H7 (cell line): ENCODE measurements at regions not wholly inside any gene's neighbourhood (a gene's known extent, or its start where the extent isn't known, plus 50 kb on each side); places are given as distances from the start of the nearest gene placed in this dataset.

ENCODE experiments used
- DNase-seq: peaks from one replicate; pipeline ENCODE4 v3.0.0; 2012
- H3K27me3 ChIP-seq: 2 replicates; pipeline ENCODE4 v1.6.0; 2011; ENCODE audit warnings: mild to moderate bottlenecking, low read length; ENCODE audit not compliant: control insufficient read depth, insufficient read depth
- H3K36me3 ChIP-seq: replicated peaks from 2 replicates; pipeline ENCODE4 v1.5.1; 2011; ENCODE audit warnings: low read length; ENCODE audit not compliant: control insufficient read depth, insufficient read depth
- H3K4me3 ChIP-seq: 2 replicates; pipeline ENCODE4 v1.5.1; 2011; ENCODE audit warnings: low read depth, mild to moderate bottlenecking, control low read depth, low read length, moderate library complexity; ENCODE audit not compliant: insufficient read depth

- DNase-seq, result no peak
- Histone ChIP-seq H3K4me3 (no peak overlapping the region), H3K27me3 (no peaks in the 10 kb centered on the region), H3K36me3 (no peaks in the 10 kb centered on the region)
Observed at GRCh38 chr11:115572551-115572950, 68.3 kb upstream of the CADM1 start.

DNA sequence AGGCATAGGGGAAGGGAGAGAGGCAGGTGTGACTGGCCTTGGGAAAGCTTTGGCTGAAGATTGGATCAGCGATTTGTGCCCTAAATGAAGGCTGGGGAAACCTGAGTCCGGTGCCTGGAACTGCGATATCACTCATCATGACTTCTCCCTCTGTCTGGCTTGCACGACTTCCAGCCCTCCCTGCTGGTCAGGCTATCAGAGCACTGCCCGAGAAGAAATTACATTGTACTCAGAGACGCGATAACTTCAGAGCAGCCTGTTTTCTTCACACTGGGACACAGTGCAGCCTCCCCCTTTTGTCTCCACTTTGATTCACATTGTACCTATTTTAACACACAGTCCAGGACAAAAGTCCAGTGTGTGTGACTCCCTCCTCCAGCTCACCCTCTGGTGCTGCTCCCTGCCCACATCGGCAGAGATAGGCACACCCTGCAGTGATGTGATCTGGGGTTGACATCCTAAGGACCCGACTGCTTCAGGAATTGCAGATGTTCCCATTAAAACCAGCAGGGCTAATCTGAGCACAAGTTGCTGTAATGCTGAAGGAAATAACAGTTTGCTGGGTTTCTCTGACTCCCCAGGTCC, 62.1 kb upstream of the CADM1 start:
- H3K36me3 ChIP-seq, result no peaks in the 10 kb centered on the region
- DNase-seq, result no peak
- H3K4me3 ChIP-seq, result no peak overlapping the region
- H3K27me3 ChIP-seq, result no peaks in the 10 kb centered on the region; the same call in 1 of the 2 replicates

GRCh38 chr11:115564851-115565250, 60.6 kb upstream of the CADM1 start:
- Histone ChIP-seq H3K4me3 (no peak overlapping the region), H3K27me3 (no peaks in the 10 kb centered on the region; the same call in 1 of the 2 replicates), H3K36me3 (no peaks in the 10 kb centered on the region)
- no peak for DNase-seq

- no peak overlapping the region for H3K4me3 ChIP-seq
- no peaks in the 10 kb centered on the region; the same call in 1 of the 2 replicates for H3K27me3 ChIP-seq
- no peak for DNase-seq
- no peaks in the 10 kb centered on the region for H3K36me3 ChIP-seq
Observed at GRCh38 chr11:115561116-115561515, 56.9 kb upstream of the CADM1 start.

DNA sequence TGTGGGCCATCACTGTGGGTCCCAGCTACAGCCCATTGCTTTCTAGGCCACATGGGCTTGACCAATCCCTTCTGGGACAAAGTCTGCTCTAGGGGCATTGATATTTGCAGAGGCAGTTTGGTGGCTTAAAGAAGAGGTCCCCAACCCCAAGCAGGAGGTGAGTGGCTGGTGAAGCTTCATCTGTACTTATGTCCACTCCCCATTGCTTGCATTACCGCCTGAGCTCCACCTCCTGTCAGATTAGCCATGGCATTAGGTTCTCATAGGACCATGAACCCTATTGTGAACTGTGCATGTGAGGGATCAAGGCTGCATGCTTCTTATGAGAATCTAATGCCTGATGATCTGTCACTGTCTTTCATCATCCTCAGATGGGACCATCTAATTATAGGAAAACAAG, 54.4 kb upstream of the CADM1 start:
- DNase-seq, result no peak
- no peak overlapping the region for H3K4me3 ChIP-seq
- no peaks in the 10 kb centered on the region for H3K36me3 ChIP-seq
- no peaks in the 10 kb centered on the region; the same call in 1 of the 2 replicates for H3K27me3 ChIP-seq

GRCh38 chr11:115557681-115558080, 53.5 kb upstream of the CADM1 start:
- no peak for DNase-seq
- H3K27me3 ChIP-seq, result no peaks in the 10 kb centered on the region; the same call in 1 of the 2 replicates
- H3K36me3 ChIP-seq, result no peaks in the 10 kb centered on the region
- H3K4me3 ChIP-seq, result no peak overlapping the region

DNA sequence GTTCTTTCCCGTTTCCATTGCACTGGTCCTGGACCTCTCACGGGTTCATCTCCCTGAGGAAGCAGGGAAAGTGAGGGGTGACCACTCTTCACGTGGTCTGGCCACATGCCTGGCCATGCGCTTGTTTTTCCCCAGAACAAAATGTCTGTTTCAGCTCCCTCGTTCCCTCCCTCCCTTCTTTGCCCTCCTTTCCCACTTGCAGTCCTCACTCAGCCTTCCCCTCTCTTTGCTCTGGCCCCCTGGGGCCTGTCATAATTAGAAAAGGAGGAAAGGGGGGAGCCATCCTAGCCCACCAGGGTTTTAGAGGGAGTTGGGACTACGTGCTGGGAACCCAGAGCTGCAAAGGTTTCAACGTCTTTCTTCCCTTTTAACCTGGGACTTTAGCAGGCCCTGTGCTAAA, 52.8 kb upstream of the CADM1 start:
- no peaks in the 10 kb centered on the region for H3K27me3 ChIP-seq
- no peak for DNase-seq
- no peaks in the 10 kb centered on the region for H3K36me3 ChIP-seq
- H3K4me3 ChIP-seq, result no peak overlapping the region

- no peak for DNase-seq
- H3K27me3 ChIP-seq, result no peaks in the 10 kb centered on the region
Observed at GRCh38 chr11:115555336-115556090, 51.3 kb upstream of the CADM1 start.

More at GRCh38 chr11:115555336-115556090, 51.3 kb upstream of the CADM1 start:
- Histone ChIP-seq H3K36me3 (no peaks in the 10 kb centered on the region), H3K4me3 (no peak overlapping the region)
